ENCODE measurements at regions not wholly inside any gene's neighbourhood (a gene's known extent, or its start where the extent isn't known, plus 50 kb on each side); places are given as distances from the start of the nearest gene placed in this dataset.

DNA sequence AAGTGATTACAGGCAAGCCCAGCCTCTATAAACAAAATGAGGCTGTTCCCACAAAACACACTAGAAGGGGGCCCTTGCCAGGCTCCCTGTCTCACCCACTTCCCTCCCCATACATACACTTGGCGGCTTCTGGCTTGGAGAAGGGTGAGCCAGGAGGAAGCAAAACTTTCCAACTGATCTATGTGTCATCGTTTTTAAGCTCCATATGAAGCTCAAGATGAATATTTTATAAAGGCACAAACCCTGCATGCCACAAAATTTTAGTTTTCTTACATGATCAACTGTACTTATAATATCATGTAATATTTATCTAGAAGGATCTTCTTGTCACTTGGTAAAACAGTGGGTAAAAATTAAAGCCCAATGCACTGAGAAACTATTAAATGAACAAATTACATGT lies 80.8 kb upstream of the TJP1 start:
- H2AFZ ChIP-seq (ENCODE audit: low read depth), result no peak overlapping the region
- POLR2A ChIA-PET, result no interaction called here
- no peak overlapping the region for H3K27ac ChIP-seq (ENCODE audit: low read depth in 2 of 2, low read length in 1 of 2)
- H3K9me2 ChIP-seq, result no peaks in the 10 kb centered on the region
- no peaks in the 10 kb centered on the region for H3K36me3 ChIP-seq (replicated peaks in 1 of 2; ENCODE audit: control insufficient read depth in 1 of 2, insufficient read depth in 2 of 2, low read length in 1 of 2)
- no peaks in the 10 kb centered on the region for H3K9me3 ChIP-seq
- no peaks in the 10 kb centered on the region for H3K4me1 ChIP-seq (ENCODE audit: control insufficient read depth in 1 of 2, insufficient read depth in 2 of 2, low read depth in 1 of 2, low read length in 1 of 2)
- WGBS (ENCODE audit: low lambda C conversion rate), result 41% methylated on average over 2 of the region's 2 CpGs
- H3K4me3 ChIP-seq (ENCODE audit: low read depth in 2 of 2, low read length in 1 of 2), result no peak overlapping the region
- TF ChIP-seq RFX5 (IDR thresholded peaks at IDR 0.05; ENCODE audit: low read length) (no peak), RAD21 (IDR thresholded peaks at IDR 0.05; ENCODE audit: low read length) (no peak), TAF1 (IDR thresholded peaks at IDR 0.05; ENCODE audit: borderline replicate concordance, low read depth, low read length) (no peak), YY1 (IDR thresholded peaks at IDR 0.05; ENCODE audit: low read depth) (no peak), GABPA (IDR thresholded peaks at IDR 0.05; ENCODE audit: low read depth) (no peak)
- TF ChIP-seq, protein P1, sequence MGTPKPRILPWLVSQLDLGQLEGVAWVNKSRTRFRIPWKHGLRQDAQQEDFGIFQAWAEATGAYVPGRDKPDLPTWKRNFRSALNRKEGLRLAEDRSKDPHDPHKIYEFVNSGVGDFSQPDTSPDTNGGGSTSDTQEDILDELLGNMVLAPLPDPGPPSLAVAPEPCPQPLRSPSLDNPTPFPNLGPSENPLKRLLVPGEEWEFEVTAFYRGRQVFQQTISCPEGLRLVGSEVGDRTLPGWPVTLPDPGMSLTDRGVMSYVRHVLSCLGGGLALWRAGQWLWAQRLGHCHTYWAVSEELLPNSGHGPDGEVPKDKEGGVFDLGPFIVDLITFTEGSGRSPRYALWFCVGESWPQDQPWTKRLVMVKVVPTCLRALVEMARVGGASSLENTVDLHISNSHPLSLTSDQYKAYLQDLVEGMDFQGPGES (IDR thresholded peaks at IDR 0.05; ENCODE audit: low read depth, low read length), result no peak
- TF ChIP-seq, protein P2, sequence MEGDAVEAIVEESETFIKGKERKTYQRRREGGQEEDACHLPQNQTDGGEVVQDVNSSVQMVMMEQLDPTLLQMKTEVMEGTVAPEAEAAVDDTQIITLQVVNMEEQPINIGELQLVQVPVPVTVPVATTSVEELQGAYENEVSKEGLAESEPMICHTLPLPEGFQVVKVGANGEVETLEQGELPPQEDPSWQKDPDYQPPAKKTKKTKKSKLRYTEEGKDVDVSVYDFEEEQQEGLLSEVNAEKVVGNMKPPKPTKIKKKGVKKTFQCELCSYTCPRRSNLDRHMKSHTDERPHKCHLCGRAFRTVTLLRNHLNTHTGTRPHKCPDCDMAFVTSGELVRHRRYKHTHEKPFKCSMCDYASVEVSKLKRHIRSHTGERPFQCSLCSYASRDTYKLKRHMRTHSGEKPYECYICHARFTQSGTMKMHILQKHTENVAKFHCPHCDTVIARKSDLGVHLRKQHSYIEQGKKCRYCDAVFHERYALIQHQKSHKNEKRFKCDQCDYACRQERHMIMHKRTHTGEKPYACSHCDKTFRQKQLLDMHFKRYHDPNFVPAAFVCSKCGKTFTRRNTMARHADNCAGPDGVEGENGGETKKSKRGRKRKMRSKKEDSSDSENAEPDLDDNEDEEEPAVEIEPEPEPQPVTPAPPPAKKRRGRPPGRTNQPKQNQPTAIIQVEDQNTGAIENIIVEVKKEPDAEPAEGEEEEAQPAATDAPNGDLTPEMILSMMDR (IDR thresholded peaks at IDR 0.05), result no peak
- TF ChIP-seq, protein P3, sequence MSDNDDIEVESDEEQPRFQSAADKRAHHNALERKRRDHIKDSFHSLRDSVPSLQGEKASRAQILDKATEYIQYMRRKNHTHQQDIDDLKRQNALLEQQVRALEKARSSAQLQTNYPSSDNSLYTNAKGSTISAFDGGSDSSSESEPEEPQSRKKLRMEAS (IDR thresholded peaks at IDR 0.05; ENCODE audit: low read depth), result no peak
- H3F3A ChIP-seq (replicated peaks; ENCODE audit: insufficient read depth), result no peaks in the 10 kb centered on the region
- H3K4me2 ChIP-seq, result no peak overlapping the region
- no peak for DNase-seq
- no peaks in the 10 kb centered on the region; the same call in 1 of the 2 replicates for H3K27me3 ChIP-seq (ENCODE audit: insufficient read depth)
- no peaks in the 10 kb centered on the region for H3K79me2 ChIP-seq (ENCODE audit: insufficient read depth)
- no peak overlapping the region for H3K9ac ChIP-seq
- H4K20me1 ChIP-seq (ENCODE audit: insufficient read depth), result no peaks in the 10 kb centered on the region
- CTCF ChIA-PET, result interaction anchor here (1.6 kb wide), 2 partner anchors 23 to 155 kb away, joined by 4 read pairs; no protein-coding TSS in a partner anchor

DNA sequence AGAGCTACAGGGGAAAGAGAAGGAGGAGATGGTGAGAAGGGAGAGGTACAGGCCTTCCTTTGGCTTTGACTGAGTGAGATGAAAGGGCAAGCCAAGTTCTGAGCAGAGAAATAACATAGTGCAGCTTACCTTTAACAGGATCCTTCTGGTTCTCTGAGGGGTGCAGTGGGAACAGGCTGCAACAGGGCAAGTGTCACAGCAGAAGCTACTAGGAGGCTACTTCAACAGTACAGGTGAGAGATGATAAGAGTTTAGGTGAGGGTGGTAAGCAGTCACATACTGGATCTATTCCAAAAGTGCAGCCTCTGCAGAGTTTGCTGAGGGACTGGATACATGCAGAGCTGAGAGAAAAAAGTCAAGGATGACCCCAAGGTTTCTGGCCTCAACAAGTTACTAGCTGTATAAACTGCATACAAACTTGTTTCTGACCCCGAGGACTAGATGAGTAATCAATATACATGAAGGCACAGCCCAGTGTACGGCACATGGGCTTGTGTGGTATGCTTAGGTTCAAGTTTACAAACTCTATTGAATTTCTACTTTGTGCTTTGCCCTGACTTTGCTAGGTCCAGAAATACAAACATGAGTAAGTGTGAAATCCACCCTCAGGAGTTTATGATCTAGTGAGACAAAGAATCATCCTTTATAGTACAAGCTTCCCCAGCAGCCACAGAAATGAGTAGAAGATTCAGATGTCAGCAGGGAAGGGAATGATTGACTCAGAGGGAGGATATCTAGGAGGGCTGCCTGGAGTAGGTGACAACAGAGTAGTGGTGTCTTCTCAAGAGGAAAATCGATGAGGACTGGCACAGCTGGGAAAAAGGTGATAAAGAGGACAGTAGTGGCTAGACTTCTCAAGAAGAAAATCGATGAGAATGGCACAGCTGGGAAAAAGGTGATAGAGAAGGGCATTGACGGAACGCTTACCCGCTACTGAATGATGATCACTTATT lies 78.2 kb upstream of the TJP1 start:
- no peak overlapping the region for H2AFZ ChIP-seq (ENCODE audit: low read depth)
- no peak overlapping the region for H3K4me2 ChIP-seq
- POLR2A ChIA-PET, result no interaction called here
- H3F3A ChIP-seq (replicated peaks; ENCODE audit: insufficient read depth), result no peaks in the 10 kb centered on the region
- CTCF ChIA-PET, result interaction anchor here (0.5 to 2.4 kb wide), 3 partner anchors 16 to 175 kb away, joined by 3 to 11 read pairs (median 3); no protein-coding TSS in a partner anchor
- H3K27ac ChIP-seq (ENCODE audit: low read depth in 2 of 2, low read length in 1 of 2), result no peak overlapping the region
- 46% methylated on average over 7 of the region's 7 CpGs for WGBS (ENCODE audit: low lambda C conversion rate)
- no peaks in the 10 kb centered on the region; the same call in 1 of the 2 replicates for H3K27me3 ChIP-seq (ENCODE audit: insufficient read depth)
- H3K9me2 ChIP-seq, result no peaks in the 10 kb centered on the region
- no peaks in the 10 kb centered on the region for H4K20me1 ChIP-seq (ENCODE audit: insufficient read depth)
- no peaks in the 10 kb centered on the region for H3K79me2 ChIP-seq (ENCODE audit: insufficient read depth)
- no peak overlapping the region for H3K4me3 ChIP-seq (ENCODE audit: low read depth in 2 of 2, low read length in 1 of 2)
- TF ChIP-seq TCF12 (IDR thresholded peaks at IDR 0.05) (no peak), RAD21 (IDR thresholded peaks at IDR 0.05; ENCODE audit: low read length) (no peak), EP300 (IDR thresholded peaks at IDR 0.05; ENCODE audit: borderline replicate concordance in 1 of 2, low read depth in 1 of 2, low read length in 1 of 2) (no peak), GABPA (IDR thresholded peaks at IDR 0.05; ENCODE audit: low read depth) (no peak)
- TF ChIP-seq, protein P1 (IDR thresholded peaks at IDR 0.05; ENCODE audit: low read depth, low read length), result no peak
- DNase-seq, result no peak
- no peaks in the 10 kb centered on the region for H3K4me1 ChIP-seq (ENCODE audit: control insufficient read depth in 1 of 2, insufficient read depth in 2 of 2, low read depth in 1 of 2, low read length in 1 of 2)
- H3K36me3 ChIP-seq (replicated peaks in 1 of 2; ENCODE audit: control insufficient read depth in 1 of 2, insufficient read depth in 2 of 2, low read length in 1 of 2), result no peaks in the 10 kb centered on the region
- no peak overlapping the region for H3K9ac ChIP-seq
- H3K9me3 ChIP-seq, result no peaks in the 10 kb centered on the region
